Fibroblast of pulmonary artery (primary cell): ENCODE measurements at regions not wholly inside any gene's neighbourhood (a gene's known extent, or its start where the extent isn't known, plus 50 kb on each side); places are given as distances from the start of the nearest gene placed in this dataset.

ENCODE experiments used
- DNase-seq: peaks from one replicate; pipeline ENCODE4 v3.0.0-alpha.2; 2010; ENCODE audit warnings: low read depth
- H3K4me3 ChIP-seq: replicated peaks from 2 replicates; pipeline ENCODE4 v1.5.1; 2011; ENCODE audit warnings: low read depth, mild to moderate bottlenecking, control low read depth, low read length, moderate library complexity
- TF ChIP-seq, protein P1 (sequence below): IDR thresholded peaks from 2 replicates; pipeline ENCODE4 v1.5.1; 2011; ENCODE audit warnings: mild to moderate bottlenecking, control low read depth, low read length, inconsistent platforms; ENCODE audit errors: missing control alignments

DNA sequence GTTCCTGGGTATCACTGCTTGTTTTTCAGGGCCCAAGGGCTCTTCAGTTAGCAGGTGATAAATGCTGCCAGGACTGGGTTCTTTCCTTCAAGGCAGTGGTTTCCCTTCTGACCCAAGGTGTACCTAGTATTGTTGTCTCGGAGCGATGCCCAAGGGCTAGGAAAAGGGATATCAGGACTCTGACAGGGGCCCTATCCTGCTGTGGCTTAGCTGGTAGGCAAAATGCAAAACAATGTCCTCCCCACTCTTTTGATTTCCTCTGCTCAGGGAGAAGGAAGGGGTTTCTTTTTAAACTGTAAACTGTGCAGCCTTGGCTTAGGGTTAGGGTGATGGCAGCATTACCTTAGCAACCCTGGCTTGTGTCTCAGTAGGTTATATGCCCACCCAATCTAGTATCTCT lies 508.8 kb upstream of the CTNND2 start:
- no peak overlapping the region for H3K4me3 ChIP-seq
- TF ChIP-seq, protein P1, sequence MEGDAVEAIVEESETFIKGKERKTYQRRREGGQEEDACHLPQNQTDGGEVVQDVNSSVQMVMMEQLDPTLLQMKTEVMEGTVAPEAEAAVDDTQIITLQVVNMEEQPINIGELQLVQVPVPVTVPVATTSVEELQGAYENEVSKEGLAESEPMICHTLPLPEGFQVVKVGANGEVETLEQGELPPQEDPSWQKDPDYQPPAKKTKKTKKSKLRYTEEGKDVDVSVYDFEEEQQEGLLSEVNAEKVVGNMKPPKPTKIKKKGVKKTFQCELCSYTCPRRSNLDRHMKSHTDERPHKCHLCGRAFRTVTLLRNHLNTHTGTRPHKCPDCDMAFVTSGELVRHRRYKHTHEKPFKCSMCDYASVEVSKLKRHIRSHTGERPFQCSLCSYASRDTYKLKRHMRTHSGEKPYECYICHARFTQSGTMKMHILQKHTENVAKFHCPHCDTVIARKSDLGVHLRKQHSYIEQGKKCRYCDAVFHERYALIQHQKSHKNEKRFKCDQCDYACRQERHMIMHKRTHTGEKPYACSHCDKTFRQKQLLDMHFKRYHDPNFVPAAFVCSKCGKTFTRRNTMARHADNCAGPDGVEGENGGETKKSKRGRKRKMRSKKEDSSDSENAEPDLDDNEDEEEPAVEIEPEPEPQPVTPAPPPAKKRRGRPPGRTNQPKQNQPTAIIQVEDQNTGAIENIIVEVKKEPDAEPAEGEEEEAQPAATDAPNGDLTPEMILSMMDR = no peak
- DNase-seq = no peak

DNA sequence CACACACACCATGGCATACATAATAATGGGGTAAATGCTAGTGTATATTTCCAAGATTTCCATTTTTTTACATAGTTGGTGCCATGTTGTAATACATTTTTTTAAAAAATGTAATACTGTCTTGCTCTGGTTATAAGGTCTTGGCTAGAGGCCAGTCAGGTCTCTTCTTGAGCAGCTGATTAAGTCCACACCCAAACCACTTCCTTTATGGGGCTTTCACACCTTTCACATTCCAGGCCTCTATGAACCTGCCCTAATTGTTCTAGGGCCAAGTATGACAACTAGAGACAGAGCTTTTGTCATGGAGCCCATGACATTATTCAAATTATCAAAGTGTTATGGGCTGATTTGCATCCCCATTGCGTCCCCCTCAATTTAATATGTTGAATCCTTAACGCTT lies 495.6 kb upstream of the CTNND2 start:
- DNase-seq = no peak

DNA sequence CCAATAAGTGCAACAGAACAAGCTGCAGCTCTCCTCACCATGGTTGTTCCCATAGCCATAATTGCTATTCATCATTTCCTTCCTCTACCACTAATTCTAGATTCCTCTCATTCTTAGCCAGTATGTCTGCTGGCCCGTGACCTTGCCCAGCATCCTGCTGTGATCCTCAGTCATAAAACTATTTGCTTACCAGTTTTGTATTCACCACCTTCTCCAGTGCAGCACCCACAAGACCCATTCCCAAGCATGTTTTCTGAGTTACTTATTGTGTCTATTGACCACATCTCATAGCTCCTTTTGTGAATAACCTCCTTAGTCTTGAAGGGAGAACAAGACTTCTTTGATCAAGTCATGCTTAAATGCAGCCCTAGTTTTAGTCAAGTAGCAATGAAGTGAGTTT lies 488.0 kb upstream of the CTNND2 start:
- no peak overlapping the region for H3K4me3 ChIP-seq
- TF ChIP-seq, protein P1 = no peak
- DNase-seq = no peak

More for the DNA sequence above, 495.6 kb upstream of the CTNND2 start:
- TF ChIP-seq, protein P1 = no peak
- H3K4me3 ChIP-seq = no peak overlapping the region

DNA sequence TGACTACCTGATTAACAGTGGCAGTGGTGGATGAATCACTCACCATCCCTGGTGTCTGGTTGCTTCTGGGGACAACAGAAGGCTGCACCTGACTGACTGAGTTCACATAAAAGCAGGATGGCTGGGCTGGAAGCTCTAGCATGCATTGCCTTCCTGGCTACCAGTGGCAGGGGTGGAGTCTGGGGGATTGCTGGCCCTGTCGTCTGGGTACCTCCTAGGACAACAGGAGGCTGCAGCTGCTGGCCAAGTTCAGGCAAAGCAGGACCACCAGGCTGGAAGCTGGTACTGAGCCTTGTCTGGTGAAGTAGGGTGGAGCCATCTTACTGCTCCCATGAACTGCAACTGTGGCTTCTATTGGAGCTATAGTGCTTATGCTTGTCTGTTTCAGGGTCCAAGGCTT lies 480.8 kb upstream of the CTNND2 start:
- DNase-seq = no peak
- H3K4me3 ChIP-seq = no peak overlapping the region
- TF ChIP-seq, protein P1 = no peak

DNA sequence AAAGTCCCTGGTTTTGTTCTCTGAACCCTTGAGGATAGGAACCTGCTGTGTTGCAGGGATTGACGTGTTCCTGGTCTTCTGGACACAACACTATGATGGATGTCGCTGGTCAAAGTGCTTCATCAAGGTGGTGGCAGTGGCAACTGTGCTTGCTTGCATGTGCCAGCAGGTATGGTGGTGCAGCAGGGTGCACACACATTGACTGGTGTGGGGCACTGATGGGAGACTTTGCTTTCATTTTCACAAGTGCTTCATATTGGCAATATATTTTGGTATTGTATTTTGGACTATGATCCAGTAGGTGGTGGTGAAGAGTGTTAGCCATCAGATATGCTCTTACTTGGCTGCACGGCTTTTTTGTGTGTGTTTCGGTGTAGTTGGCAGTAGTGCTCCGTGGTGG lies 479.8 kb upstream of the CTNND2 start:
- no peak overlapping the region for H3K4me3 ChIP-seq

DNA sequence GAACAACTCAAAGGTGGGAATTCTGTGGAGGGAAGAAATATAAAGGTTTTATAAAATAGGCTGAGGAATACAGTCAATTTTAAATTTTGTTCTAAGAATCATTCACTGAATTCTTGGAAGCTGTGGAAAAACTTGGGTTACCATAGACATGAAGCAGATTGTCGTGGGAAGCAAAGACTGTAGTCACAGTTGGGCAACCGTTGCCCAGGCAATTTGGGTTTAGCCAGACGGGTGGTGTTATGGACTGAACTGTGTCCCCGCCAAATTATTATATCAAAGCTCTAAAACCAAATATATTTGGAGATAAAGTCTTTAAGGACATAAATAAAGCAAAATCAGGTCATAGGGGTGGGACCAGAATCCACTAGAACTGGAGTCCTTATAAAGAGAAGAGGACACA lies 463.7 kb upstream of the CTNND2 start:
- TF ChIP-seq, protein P1 = no peak
- no peak for DNase-seq
- H3K4me3 ChIP-seq = no peak overlapping the region

More for the DNA sequence above, 479.8 kb upstream of the CTNND2 start:
- DNase-seq = no peak
- TF ChIP-seq, protein P1 = no peak

DNA sequence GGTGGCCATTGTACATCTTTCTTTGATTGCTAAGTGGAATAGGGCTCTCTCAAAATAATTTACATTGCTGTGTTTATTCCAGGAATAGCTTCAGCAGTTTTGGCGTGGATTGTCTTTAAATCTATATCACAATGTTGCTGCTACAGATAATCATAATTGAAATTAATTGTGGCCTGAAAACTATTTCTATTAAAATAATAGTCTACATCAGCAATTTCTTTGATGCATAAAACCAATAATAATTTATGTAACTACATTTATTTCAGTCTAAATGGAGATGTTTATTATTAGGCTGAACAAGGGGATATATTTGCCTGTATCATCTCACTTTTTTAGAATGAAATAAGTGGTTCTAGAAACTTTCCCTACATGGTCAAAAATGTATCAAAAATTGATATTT lies 456.0 kb upstream of the CTNND2 start:
- H3K4me3 ChIP-seq = no peak overlapping the region
- TF ChIP-seq, protein P1 = no peak
- DNase-seq = no peak
